ENCODE measurements at regions not wholly inside any gene's neighbourhood (a gene's known extent, or its start where the extent isn't known, plus 50 kb on each side); places are given as distances from the start of the nearest gene placed in this dataset.

DNA sequence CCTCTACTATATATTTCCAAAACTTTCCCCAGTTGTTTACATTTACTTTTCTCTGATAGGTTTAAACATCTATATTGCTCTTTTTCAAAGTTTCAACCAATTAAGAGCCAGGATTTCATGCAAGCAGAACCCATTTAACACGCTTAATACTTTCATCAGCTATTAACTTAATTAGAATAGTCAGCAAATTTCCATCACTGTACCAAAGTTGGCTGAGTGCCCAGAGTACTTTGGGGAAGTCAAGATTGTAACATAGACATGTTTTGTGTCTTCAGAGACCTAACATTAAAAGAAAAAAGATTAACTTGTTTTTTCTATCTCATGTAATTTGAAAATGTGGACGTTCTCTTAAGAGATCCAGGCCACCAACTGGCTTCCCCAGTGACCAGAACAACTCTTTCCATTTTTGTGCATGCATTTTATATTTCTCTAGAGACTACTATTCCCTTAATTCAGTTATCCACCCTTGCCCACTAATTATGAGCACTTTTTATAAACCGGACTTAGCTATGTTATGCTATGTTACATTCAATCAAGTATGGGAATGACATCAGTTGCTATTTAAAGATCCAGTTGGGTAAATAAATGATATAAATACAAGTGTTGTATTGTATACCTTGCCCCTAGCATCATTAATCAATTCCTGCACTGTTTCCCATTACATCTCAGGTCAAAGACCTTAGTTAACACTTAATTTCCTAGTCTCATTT lies 478.1 kb upstream of the NMUR2 start (continued):
- TF ChIP-seq, protein P1, sequence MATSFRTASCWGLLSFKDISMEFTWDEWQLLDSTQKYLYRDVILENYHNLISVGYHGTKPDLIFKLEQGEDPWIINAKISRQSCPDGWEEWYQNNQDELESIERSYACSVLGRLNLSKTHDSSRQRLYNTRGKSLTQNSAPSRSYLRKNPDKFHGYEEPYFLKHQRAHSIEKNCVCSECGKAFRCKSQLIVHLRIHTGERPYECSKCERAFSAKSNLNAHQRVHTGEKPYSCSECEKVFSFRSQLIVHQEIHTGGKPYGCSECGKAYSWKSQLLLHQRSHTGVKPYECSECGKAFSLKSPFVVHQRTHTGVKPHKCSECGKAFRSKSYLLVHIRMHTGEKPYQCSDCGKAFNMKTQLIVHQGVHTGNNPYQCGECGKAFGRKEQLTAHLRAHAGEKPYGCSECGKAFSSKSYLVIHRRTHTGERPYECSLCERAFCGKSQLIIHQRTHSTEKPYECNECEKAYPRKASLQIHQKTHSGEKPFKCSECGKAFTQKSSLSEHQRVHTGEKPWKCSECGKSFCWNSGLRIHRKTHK (tag by site-specific recombination; IDR thresholded peaks at IDR 0.05) = no peak
- TF ChIP-seq OSR2 (tag by site-specific recombination; IDR thresholded peaks at IDR 0.05) (no peak), SETDB1 (IDR thresholded peaks at IDR 0.05; ENCODE audit: insufficient read length, low read length) (no peak), ZBTB8A (tag by site-specific recombination; IDR thresholded peaks at IDR 0.05) (no peak), ZFP41 (tag by site-specific recombination; IDR thresholded peaks at IDR 0.05; ENCODE audit: borderline replicate concordance) (no peak), ZNF707 (tag by site-specific recombination; IDR thresholded peaks at IDR 0.05) (no peak), ZNF792 (tag by site-specific recombination; IDR thresholded peaks at IDR 0.05) (no peak), ZNF404 (tag by site-specific recombination; IDR thresholded peaks at IDR 0.05) (no peak)
- TF ChIP-seq, protein P2, sequence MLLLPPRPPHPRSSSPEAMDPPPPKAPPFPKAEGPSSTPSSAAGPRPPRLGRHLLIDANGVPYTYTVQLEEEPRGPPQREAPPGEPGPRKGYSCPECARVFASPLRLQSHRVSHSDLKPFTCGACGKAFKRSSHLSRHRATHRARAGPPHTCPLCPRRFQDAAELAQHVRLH (tag by site-specific recombination; IDR thresholded peaks at IDR 0.05) = no peak

DNA sequence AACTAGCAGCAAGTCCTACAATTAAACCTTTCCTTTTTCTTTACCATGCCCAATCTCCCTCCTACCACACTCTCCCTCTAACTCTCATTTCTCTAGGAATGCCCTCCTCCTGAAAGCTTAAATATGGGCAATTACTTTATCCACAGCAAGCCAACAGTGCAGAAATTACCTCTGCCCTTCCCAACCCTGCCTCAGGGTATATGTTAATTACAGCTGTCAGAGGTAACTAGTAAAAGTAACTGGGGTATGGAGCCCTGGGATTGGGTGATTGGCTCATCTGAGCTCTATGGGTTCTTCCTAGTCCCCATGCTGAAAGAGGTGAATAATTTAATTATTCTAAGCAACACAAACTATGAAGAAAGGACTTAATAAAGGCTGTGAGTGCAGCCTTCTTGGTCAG lies 478.9 kb upstream of the NMUR2 start:
- ChIA-PET POLR2A (no interaction called here), CTCF (no interaction called here)
- Histone ChIP-seq H3K9me3 (ENCODE audit: control insufficient read depth, insufficient read depth, low read depth, low read length) (no peaks in the 10 kb centered on the region), H3K36me3 (ENCODE audit: control insufficient read depth in 2 of 2, insufficient read depth in 1 of 2, low read length in 2 of 2) (no peaks in the 10 kb centered on the region), H3K4me1 (ENCODE audit: control insufficient read depth, insufficient read depth, low read length) (no peaks in the 10 kb centered on the region), H3K4me3 (ENCODE audit: low read depth, low read length) (no peak overlapping the region), H3K27ac (ENCODE audit: extremely low read depth, low read depth, low read length) (no peak overlapping the region)
- TF ChIP-seq ZNF558 (tag by site-specific recombination; IDR thresholded peaks at IDR 0.05) (no peak), ZNF560 (tag by site-specific recombination; IDR thresholded peaks at IDR 0.05; ENCODE audit: borderline replicate concordance) (no peak), ZNF214 (tag by site-specific recombination; IDR thresholded peaks at IDR 0.05; ENCODE audit: borderline replicate concordance) (no peak), ZXDB (tag by site-specific recombination; IDR thresholded peaks at IDR 0.05) (no peak), ZNF10 (tag by site-specific recombination; IDR thresholded peaks at IDR 0.05) (no peak)
- TF ChIP-seq, protein P3, sequence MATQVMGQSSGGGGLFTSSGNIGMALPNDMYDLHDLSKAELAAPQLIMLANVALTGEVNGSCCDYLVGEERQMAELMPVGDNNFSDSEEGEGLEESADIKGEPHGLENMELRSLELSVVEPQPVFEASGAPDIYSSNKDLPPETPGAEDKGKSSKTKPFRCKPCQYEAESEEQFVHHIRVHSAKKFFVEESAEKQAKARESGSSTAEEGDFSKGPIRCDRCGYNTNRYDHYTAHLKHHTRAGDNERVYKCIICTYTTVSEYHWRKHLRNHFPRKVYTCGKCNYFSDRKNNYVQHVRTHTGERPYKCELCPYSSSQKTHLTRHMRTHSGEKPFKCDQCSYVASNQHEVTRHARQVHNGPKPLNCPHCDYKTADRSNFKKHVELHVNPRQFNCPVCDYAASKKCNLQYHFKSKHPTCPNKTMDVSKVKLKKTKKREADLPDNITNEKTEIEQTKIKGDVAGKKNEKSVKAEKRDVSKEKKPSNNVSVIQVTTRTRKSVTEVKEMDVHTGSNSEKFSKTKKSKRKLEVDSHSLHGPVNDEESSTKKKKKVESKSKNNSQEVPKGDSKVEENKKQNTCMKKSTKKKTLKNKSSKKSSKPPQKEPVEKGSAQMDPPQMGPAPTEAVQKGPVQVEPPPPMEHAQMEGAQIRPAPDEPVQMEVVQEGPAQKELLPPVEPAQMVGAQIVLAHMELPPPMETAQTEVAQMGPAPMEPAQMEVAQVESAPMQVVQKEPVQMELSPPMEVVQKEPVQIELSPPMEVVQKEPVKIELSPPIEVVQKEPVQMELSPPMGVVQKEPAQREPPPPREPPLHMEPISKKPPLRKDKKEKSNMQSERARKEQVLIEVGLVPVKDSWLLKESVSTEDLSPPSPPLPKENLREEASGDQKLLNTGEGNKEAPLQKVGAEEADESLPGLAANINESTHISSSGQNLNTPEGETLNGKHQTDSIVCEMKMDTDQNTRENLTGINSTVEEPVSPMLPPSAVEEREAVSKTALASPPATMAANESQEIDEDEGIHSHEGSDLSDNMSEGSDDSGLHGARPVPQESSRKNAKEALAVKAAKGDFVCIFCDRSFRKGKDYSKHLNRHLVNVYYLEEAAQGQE (tag by site-specific recombination; IDR thresholded peaks at IDR 0.05) = no peak
- TF ChIP-seq, protein P4, sequence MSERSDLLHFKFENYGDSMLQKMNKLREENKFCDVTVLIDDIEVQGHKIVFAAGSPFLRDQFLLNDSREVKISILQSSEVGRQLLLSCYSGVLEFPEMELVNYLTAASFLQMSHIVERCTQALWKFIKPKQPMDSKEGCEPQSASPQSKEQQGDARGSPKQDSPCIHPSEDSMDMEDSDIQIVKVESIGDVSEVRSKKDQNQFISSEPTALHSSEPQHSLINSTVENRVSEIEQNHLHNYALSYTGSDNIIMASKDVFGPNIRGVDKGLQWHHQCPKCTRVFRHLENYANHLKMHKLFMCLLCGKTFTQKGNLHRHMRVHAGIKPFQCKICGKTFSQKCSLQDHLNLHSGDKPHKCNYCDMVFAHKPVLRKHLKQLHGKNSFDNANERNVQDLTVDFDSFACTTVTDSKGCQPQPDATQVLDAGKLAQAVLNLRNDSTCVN (tag by site-specific recombination; optimal IDR thresholded peaks at IDR 0.05) = no peak

DNA sequence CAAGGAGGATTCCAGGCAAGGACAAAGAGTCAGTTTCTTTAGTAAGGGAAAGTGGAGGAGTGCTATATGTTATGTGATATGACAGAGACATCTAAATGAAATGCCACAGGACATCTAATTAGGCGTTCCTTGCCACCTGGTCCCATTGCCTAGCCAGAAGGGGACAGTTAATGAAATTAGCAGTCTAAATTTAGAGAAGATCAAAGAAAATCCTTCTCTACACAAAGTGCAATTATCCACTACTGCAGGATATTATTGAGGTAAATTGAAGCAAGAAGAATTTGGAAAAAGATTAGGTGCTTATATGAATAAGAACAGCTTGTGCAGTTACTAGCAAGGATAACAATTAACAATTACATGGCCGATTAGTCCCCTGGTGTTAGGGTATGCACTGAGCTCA lies 495.3 kb upstream of the NMUR2 start:
- Histone ChIP-seq H3K4me3 (ENCODE audit: low read depth, low read length) (no peak overlapping the region), H3K36me3 (ENCODE audit: control insufficient read depth in 2 of 2, insufficient read depth in 1 of 2, low read length in 2 of 2) (no peaks in the 10 kb centered on the region), H3K27ac (ENCODE audit: extremely low read depth, low read depth, low read length) (no peak overlapping the region), H3K4me1 (ENCODE audit: control insufficient read depth, insufficient read depth, low read length) (no peaks in the 10 kb centered on the region), H3K9me3 (ENCODE audit: control insufficient read depth, insufficient read depth, low read depth, low read length) (no peaks in the 10 kb centered on the region)
- ChIA-PET CTCF (no interaction called here), POLR2A (no interaction called here)
- TF ChIP-seq, protein P5, sequence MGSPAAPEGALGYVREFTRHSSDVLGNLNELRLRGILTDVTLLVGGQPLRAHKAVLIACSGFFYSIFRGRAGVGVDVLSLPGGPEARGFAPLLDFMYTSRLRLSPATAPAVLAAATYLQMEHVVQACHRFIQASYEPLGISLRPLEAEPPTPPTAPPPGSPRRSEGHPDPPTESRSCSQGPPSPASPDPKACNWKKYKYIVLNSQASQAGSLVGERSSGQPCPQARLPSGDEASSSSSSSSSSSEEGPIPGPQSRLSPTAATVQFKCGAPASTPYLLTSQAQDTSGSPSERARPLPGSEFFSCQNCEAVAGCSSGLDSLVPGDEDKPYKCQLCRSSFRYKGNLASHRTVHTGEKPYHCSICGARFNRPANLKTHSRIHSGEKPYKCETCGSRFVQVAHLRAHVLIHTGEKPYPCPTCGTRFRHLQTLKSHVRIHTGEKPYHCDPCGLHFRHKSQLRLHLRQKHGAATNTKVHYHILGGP (tag by site-specific recombination; IDR thresholded peaks at IDR 0.05) = no peak
- TF ChIP-seq, protein P6, sequence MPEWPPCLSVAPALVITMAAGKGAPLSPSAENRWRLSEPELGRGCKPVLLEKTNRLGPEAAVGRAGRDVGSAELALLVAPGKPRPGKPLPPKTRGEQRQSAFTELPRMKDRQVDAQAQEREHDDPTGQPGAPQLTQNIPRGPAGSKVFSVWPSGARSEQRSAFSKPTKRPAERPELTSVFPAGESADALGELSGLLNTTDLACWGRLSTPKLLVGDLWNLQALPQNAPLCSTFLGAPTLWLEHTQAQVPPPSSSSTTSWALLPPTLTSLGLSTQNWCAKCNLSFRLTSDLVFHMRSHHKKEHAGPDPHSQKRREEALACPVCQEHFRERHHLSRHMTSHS (tag by site-specific recombination; IDR thresholded peaks at IDR 0.05) = no peak
- TF ChIP-seq ZNF114 (tag by site-specific recombination; IDR thresholded peaks at IDR 0.05) = no peak
- no peak for TF ChIP-seq BCL11B (tag by site-specific recombination; IDR thresholded peaks at IDR 0.05; ENCODE audit: low read depth)
- TF ChIP-seq ZNF121 (tag by site-specific recombination; IDR thresholded peaks at IDR 0.05) = no peak
- no peak for TF ChIP-seq ZNF350 (tag by site-specific recombination; IDR thresholded peaks at IDR 0.05)
- TF ChIP-seq, protein P2 (tag by site-specific recombination; IDR thresholded peaks at IDR 0.05) = no peak
- TF ChIP-seq, protein P7, sequence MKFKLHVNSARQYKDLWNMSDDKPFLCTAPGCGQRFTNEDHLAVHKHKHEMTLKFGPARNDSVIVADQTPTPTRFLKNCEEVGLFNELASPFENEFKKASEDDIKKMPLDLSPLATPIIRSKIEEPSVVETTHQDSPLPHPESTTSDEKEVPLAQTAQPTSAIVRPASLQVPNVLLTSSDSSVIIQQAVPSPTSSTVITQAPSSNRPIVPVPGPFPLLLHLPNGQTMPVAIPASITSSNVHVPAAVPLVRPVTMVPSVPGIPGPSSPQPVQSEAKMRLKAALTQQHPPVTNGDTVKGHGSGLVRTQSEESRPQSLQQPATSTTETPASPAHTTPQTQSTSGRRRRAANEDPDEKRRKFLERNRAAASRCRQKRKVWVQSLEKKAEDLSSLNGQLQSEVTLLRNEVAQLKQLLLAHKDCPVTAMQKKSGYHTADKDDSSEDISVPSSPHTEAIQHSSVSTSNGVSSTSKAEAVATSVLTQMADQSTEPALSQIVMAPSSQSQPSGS (tag by site-specific recombination; IDR thresholded peaks at IDR 0.05; ENCODE audit: low read depth) = no peak
